ENCODE measurements at regions not wholly inside any gene's neighbourhood (a gene's known extent, or its start where the extent isn't known, plus 50 kb on each side); places are given as distances from the start of the nearest gene placed in this dataset.

GRCh38 chr4:28545986-28546385 is 1685.3 kb downstream of the STIM2 start:
- DNase-seq, result no peak
- peaks cover 52% of the 10 kb centered on the region for H3K9me3 ChIP-seq (ENCODE audit: low read length)
- no peak overlapping the region for H3K27ac ChIP-seq (ENCODE audit: low read length)
- H3K9me2 ChIP-seq (replicated peaks; ENCODE audit: insufficient read depth, low read length), result no peaks in the 10 kb centered on the region
- no peaks in the 10 kb centered on the region for H3K79me2 ChIP-seq (ENCODE audit: low read length)
- no peak overlapping the region for H3K9ac ChIP-seq (ENCODE audit: low read length)
- H3K4me3 ChIP-seq (ENCODE audit: low read length), result no peak overlapping the region
- H4K20me1 ChIP-seq (ENCODE audit: insufficient read depth, low read depth, low read length), result no peaks in the 10 kb centered on the region
- no peaks in the 10 kb centered on the region for H3K36me3 ChIP-seq (ENCODE audit: insufficient read depth, low read length)
- no peaks in the 10 kb centered on the region for H3K4me1 ChIP-seq (ENCODE audit: low read length)
- no peak overlapping the region for H2AFZ ChIP-seq (ENCODE audit: low read length)
- no peak overlapping the region for H3K4me2 ChIP-seq (ENCODE audit: low read depth, low read length, poor library complexity, severe bottlenecking)
- no peaks in the 10 kb centered on the region for H3K27me3 ChIP-seq (ENCODE audit: low read length)

- Histone ChIP-seq H3K4me1 (ENCODE audit: low read length) (no peaks in the 10 kb centered on the region), H3K4me2 (ENCODE audit: low read depth, low read length, poor library complexity, severe bottlenecking) (no peak overlapping the region), H4K20me1 (ENCODE audit: insufficient read depth, low read depth, low read length) (no peaks in the 10 kb centered on the region)
These were observed 1687.5 kb downstream of the STIM2 start for GRCh38 chr4:28548136-28548535.

GRCh38 chr4:28548594-28548993 is 1688.0 kb downstream of the STIM2 start:
- no peaks in the 10 kb centered on the region for H3K9me2 ChIP-seq (replicated peaks; ENCODE audit: insufficient read depth, low read length)
- no peak overlapping the region for H3K9ac ChIP-seq (ENCODE audit: low read length)
- no peak overlapping the region for H3K4me3 ChIP-seq (ENCODE audit: low read length)
- no peak overlapping the region for H3K4me2 ChIP-seq (ENCODE audit: low read depth, low read length, poor library complexity, severe bottlenecking)
- no peaks in the 10 kb centered on the region for H3K4me1 ChIP-seq (ENCODE audit: low read length)
- no peaks in the 10 kb centered on the region for H3K79me2 ChIP-seq (ENCODE audit: low read length)
- no peaks in the 10 kb centered on the region for H3K27me3 ChIP-seq (ENCODE audit: low read length)
- H2AFZ ChIP-seq (ENCODE audit: low read length), result no peak overlapping the region
- no peaks in the 10 kb centered on the region for H4K20me1 ChIP-seq (ENCODE audit: insufficient read depth, low read depth, low read length)
- H3K9me3 ChIP-seq (ENCODE audit: low read length), result peaks cover 51% of the 10 kb centered on the region
- DNase-seq, result no peak
- no peak overlapping the region for H3K27ac ChIP-seq (ENCODE audit: low read length)
- H3K36me3 ChIP-seq (ENCODE audit: insufficient read depth, low read length), result no peaks in the 10 kb centered on the region

More at GRCh38 chr4:28548136-28548535, 1687.5 kb downstream of the STIM2 start:
- H3K79me2 ChIP-seq (ENCODE audit: low read length), result no peaks in the 10 kb centered on the region
- no peak overlapping the region for H3K27ac ChIP-seq (ENCODE audit: low read length)
- H3K9ac ChIP-seq (ENCODE audit: low read length), result no peak overlapping the region
- no peaks in the 10 kb centered on the region for H3K36me3 ChIP-seq (ENCODE audit: insufficient read depth, low read length)
- H3K4me3 ChIP-seq (ENCODE audit: low read length), result no peak overlapping the region
- H2AFZ ChIP-seq (ENCODE audit: low read length), result no peak overlapping the region
- peaks cover 49% of the 10 kb centered on the region for H3K9me3 ChIP-seq (ENCODE audit: low read length)
- DNase-seq, result no peak
- no peaks in the 10 kb centered on the region for H3K27me3 ChIP-seq (ENCODE audit: low read length)
- H3K9me2 ChIP-seq (replicated peaks; ENCODE audit: insufficient read depth, low read length), result no peaks in the 10 kb centered on the region

GRCh38 chr4:28555866-28556265 is 1695.2 kb downstream of the STIM2 start:
- H4K20me1 ChIP-seq (ENCODE audit: insufficient read depth, low read depth, low read length), result no peaks in the 10 kb centered on the region
- no peaks in the 10 kb centered on the region for H3K27me3 ChIP-seq (ENCODE audit: low read length)
- DNase-seq, result no peak
- no peak overlapping the region for H3K4me3 ChIP-seq (ENCODE audit: low read length)
- H3K27ac ChIP-seq (ENCODE audit: low read length), result no peak overlapping the region
- no peaks in the 10 kb centered on the region for H3K9me2 ChIP-seq (replicated peaks; ENCODE audit: insufficient read depth, low read length)
- no peaks in the 10 kb centered on the region for H3K79me2 ChIP-seq (ENCODE audit: low read length)
- no peaks in the 10 kb centered on the region for H3K36me3 ChIP-seq (ENCODE audit: insufficient read depth, low read length)
- H2AFZ ChIP-seq (ENCODE audit: low read length), result no peak overlapping the region
- no peaks in the 10 kb centered on the region for H3K4me1 ChIP-seq (ENCODE audit: low read length)
- no peak overlapping the region for H3K4me2 ChIP-seq (ENCODE audit: low read depth, low read length, poor library complexity, severe bottlenecking)
- no peak overlapping the region for H3K9ac ChIP-seq (ENCODE audit: low read length)
- H3K9me3 ChIP-seq (ENCODE audit: low read length), result peaks cover 25% of the 10 kb centered on the region

- no peaks in the 10 kb centered on the region for H4K20me1 ChIP-seq (ENCODE audit: insufficient read depth, low read depth, low read length)
- no peak overlapping the region for H3K4me3 ChIP-seq (ENCODE audit: low read length)
- no peaks in the 10 kb centered on the region for H3K79me2 ChIP-seq (ENCODE audit: low read length)
- peaks cover 18% of the 10 kb centered on the region; the same call in 1 of the 2 replicates for H3K9me3 ChIP-seq (ENCODE audit: low read length)
- no peaks in the 10 kb centered on the region for H3K36me3 ChIP-seq (ENCODE audit: insufficient read depth, low read length)
- H3K9ac ChIP-seq (ENCODE audit: low read length), result no peak overlapping the region
- no peaks in the 10 kb centered on the region for H3K4me1 ChIP-seq (ENCODE audit: low read length)
- H3K27me3 ChIP-seq (ENCODE audit: low read length), result no peaks in the 10 kb centered on the region
- no peak overlapping the region for H3K4me2 ChIP-seq (ENCODE audit: low read depth, low read length, poor library complexity, severe bottlenecking)
- DNase-seq, result no peak
- no peaks in the 10 kb centered on the region for H3K9me2 ChIP-seq (replicated peaks; ENCODE audit: insufficient read depth, low read length)
- H2AFZ ChIP-seq (ENCODE audit: low read length), result no peak overlapping the region
- H3K27ac ChIP-seq (ENCODE audit: low read length), result no peak overlapping the region
These were observed 1697.1 kb downstream of the STIM2 start for GRCh38 chr4:28557755-28558154.

GRCh38 chr4:28558895-28559294 is 1698.3 kb downstream of the STIM2 start:
- Histone ChIP-seq H3K27me3 (ENCODE audit: low read length) (no peaks in the 10 kb centered on the region), H3K27ac (ENCODE audit: low read length) (no peak overlapping the region), H3K79me2 (ENCODE audit: low read length) (no peaks in the 10 kb centered on the region), H3K4me3 (ENCODE audit: low read length) (no peak overlapping the region), H2AFZ (ENCODE audit: low read length) (no peak overlapping the region), H3K4me1 (ENCODE audit: low read length) (no peaks in the 10 kb centered on the region), H3K36me3 (ENCODE audit: insufficient read depth, low read length) (no peaks in the 10 kb centered on the region), H3K4me2 (ENCODE audit: low read depth, low read length, poor library complexity, severe bottlenecking) (no peak overlapping the region), H3K9me2 (replicated peaks; ENCODE audit: insufficient read depth, low read length) (no peaks in the 10 kb centered on the region), H4K20me1 (ENCODE audit: insufficient read depth, low read depth, low read length) (no peaks in the 10 kb centered on the region), H3K9me3 (ENCODE audit: low read length) (peaks cover 19% of the 10 kb centered on the region), H3K9ac (ENCODE audit: low read length) (no peak overlapping the region)
- DNase-seq, result no peak

GRCh38 chr4:28562913-28563312 is 1702.3 kb downstream of the STIM2 start:
- no peaks in the 10 kb centered on the region for H3K27me3 ChIP-seq (ENCODE audit: low read length)
- H3K79me2 ChIP-seq (ENCODE audit: low read length), result no peaks in the 10 kb centered on the region
- no peaks in the 10 kb centered on the region for H4K20me1 ChIP-seq (ENCODE audit: insufficient read depth, low read depth, low read length)
- no peak for DNase-seq
- H3K9ac ChIP-seq (ENCODE audit: low read length), result no peak overlapping the region
- H3K36me3 ChIP-seq (ENCODE audit: insufficient read depth, low read length), result no peaks in the 10 kb centered on the region
- H2AFZ ChIP-seq (ENCODE audit: low read length), result no peak overlapping the region
- H3K4me2 ChIP-seq (ENCODE audit: low read depth, low read length, poor library complexity, severe bottlenecking), result no peak overlapping the region
- H3K4me1 ChIP-seq (ENCODE audit: low read length), result no peaks in the 10 kb centered on the region
- H3K4me3 ChIP-seq (ENCODE audit: low read length), result no peak overlapping the region
- H3K9me3 ChIP-seq (ENCODE audit: low read length), result peaks cover 16% of the 10 kb centered on the region
- no peaks in the 10 kb centered on the region for H3K9me2 ChIP-seq (replicated peaks; ENCODE audit: insufficient read depth, low read length)
- no peak overlapping the region for H3K27ac ChIP-seq (ENCODE audit: low read length)

- Histone ChIP-seq H3K27ac (ENCODE audit: low read length) (no peak overlapping the region), H3K79me2 (ENCODE audit: low read length) (no peaks in the 10 kb centered on the region), H3K9me2 (replicated peaks; ENCODE audit: insufficient read depth, low read length) (no peaks in the 10 kb centered on the region), H3K9me3 (ENCODE audit: low read length) (peaks cover 16% of the 10 kb centered on the region), H3K9ac (ENCODE audit: low read length) (no peak overlapping the region), H2AFZ (ENCODE audit: low read length) (no peak overlapping the region), H3K4me3 (ENCODE audit: low read length) (no peak overlapping the region), H3K4me2 (ENCODE audit: low read depth, low read length, poor library complexity, severe bottlenecking) (no peak overlapping the region), H3K27me3 (ENCODE audit: low read length) (no peaks in the 10 kb centered on the region), H3K36me3 (ENCODE audit: insufficient read depth, low read length) (no peaks in the 10 kb centered on the region), H3K4me1 (ENCODE audit: low read length) (no peaks in the 10 kb centered on the region), H4K20me1 (ENCODE audit: insufficient read depth, low read depth, low read length) (no peaks in the 10 kb centered on the region)
- DNase-seq, result no peak
These were observed 1704.8 kb downstream of the STIM2 start for GRCh38 chr4:28565396-28565795.

GRCh38 chr4:28600958-28601357 is 1740.3 kb downstream of the STIM2 start:
- no peaks in the 10 kb centered on the region for H4K20me1 ChIP-seq (ENCODE audit: insufficient read depth, low read depth, low read length)
- no peak overlapping the region for H3K4me2 ChIP-seq (ENCODE audit: low read depth, low read length, poor library complexity, severe bottlenecking)
- no peaks in the 10 kb centered on the region for H3K9me2 ChIP-seq (replicated peaks; ENCODE audit: insufficient read depth, low read length)
- no peaks in the 10 kb centered on the region for H3K4me1 ChIP-seq (ENCODE audit: low read length)
- no peak overlapping the region for H3K9ac ChIP-seq (ENCODE audit: low read length)
- H3K36me3 ChIP-seq (ENCODE audit: insufficient read depth, low read length), result no peaks in the 10 kb centered on the region
- H2AFZ ChIP-seq (ENCODE audit: low read length), result no peak overlapping the region
- H3K4me3 ChIP-seq (ENCODE audit: low read length), result no peak overlapping the region
- DNase-seq, result no peak
- H3K27me3 ChIP-seq (ENCODE audit: low read length), result no peaks in the 10 kb centered on the region
- H3K79me2 ChIP-seq (ENCODE audit: low read length), result no peaks in the 10 kb centered on the region
- peaks cover 27% of the 10 kb centered on the region for H3K9me3 ChIP-seq (ENCODE audit: low read length)
- no peak overlapping the region for H3K27ac ChIP-seq (ENCODE audit: low read length)

Data from Karpas-422 (cell line).